Fibroblast of mammary gland (primary cell): ENCODE measurements at regions not wholly inside any gene's neighbourhood (a gene's known extent, or its start where the extent isn't known, plus 50 kb on each side); places are given as distances from the start of the nearest gene placed in this dataset.

Experiments
- DNase-seq: peaks from one replicate; pipeline ENCODE4 v3.0.0-alpha.2; 2010; ENCODE audit warnings: low read depth
- H3K4me3 ChIP-seq: 2 replicates; pipeline ENCODE4 v1.5.1; 2011; ENCODE audit warnings: low read depth, mild to moderate bottlenecking, low read length, moderate library complexity; ENCODE audit not compliant: control insufficient read depth
- CTCF ChIP-seq: conservative IDR thresholded peaks from 2 replicates; pipeline ENCODE4 v1.5.1; 2011; ENCODE audit warnings: low read depth, low read length, inconsistent platforms; ENCODE audit not compliant: control insufficient read depth, insufficient read depth

GRCh38 chr1:29865051-29865450 lies 628.7 kb downstream of the PTPRU start:
- no peak for TF ChIP-seq CTCF
- DNase-seq, result no peak

GRCh38 chr1:29864431-29865022 lies 628.2 kb downstream of the PTPRU start:
- no peak overlapping the region for H3K4me3 ChIP-seq
- TF ChIP-seq CTCF, result no peak
- DNase-seq, result no peak

More at GRCh38 chr1:29865051-29865450, 628.7 kb downstream of the PTPRU start:
- no peak overlapping the region for H3K4me3 ChIP-seq

- no peak for DNase-seq
- H3K4me3 ChIP-seq, result no peak overlapping the region
- no peak for TF ChIP-seq CTCF
Observed at GRCh38 chr1:29861922-29862321, 625.6 kb downstream of the PTPRU start.

- no peak for DNase-seq
- TF ChIP-seq CTCF, result no peak
- no peak overlapping the region for H3K4me3 ChIP-seq
Observed at GRCh38 chr1:29861446-29861845, 625.1 kb downstream of the PTPRU start.

- no peak for TF ChIP-seq CTCF
- DNase-seq, result no peak
- H3K4me3 ChIP-seq, result no peak overlapping the region
Observed at GRCh38 chr1:29860681-29861080, 624.4 kb downstream of the PTPRU start.

- no peak for DNase-seq
- no peak overlapping the region for H3K4me3 ChIP-seq
Observed at GRCh38 chr1:29860056-29860455, 623.7 kb downstream of the PTPRU start.

More at GRCh38 chr1:29860056-29860455, 623.7 kb downstream of the PTPRU start:
- no peak for TF ChIP-seq CTCF
